ENCODE measurements at regions not wholly inside any gene's neighbourhood (a gene's known extent, or its start where the extent isn't known, plus 50 kb on each side); places are given as distances from the start of the nearest gene placed in this dataset.

GRCh38 chr1:55937840-55938375, 641.5 kb downstream of the PLPP3 start:
- TF ChIP-seq, protein P1, sequence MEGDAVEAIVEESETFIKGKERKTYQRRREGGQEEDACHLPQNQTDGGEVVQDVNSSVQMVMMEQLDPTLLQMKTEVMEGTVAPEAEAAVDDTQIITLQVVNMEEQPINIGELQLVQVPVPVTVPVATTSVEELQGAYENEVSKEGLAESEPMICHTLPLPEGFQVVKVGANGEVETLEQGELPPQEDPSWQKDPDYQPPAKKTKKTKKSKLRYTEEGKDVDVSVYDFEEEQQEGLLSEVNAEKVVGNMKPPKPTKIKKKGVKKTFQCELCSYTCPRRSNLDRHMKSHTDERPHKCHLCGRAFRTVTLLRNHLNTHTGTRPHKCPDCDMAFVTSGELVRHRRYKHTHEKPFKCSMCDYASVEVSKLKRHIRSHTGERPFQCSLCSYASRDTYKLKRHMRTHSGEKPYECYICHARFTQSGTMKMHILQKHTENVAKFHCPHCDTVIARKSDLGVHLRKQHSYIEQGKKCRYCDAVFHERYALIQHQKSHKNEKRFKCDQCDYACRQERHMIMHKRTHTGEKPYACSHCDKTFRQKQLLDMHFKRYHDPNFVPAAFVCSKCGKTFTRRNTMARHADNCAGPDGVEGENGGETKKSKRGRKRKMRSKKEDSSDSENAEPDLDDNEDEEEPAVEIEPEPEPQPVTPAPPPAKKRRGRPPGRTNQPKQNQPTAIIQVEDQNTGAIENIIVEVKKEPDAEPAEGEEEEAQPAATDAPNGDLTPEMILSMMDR (IDR thresholded peaks at IDR 0.05): no peak
- no peak for TF ChIP-seq POLR2A (IDR thresholded peaks at IDR 0.05)
